IMR-90 (cell line): ENCODE measurements at regions not wholly inside any gene's neighbourhood (a gene's known extent, or its start where the extent isn't known, plus 50 kb on each side); places are given as distances from the start of the nearest gene placed in this dataset.

Experiments used
- ATAC-seq: fragments of 200-7000 bp; cut with Tn5 transposase; 2 replicates; pipeline ENCODE4 v1.9.1; 2020; ENCODE audit warnings: low read depth, mild to moderate bottlenecking, moderate library complexity
- BruUV-seq: library from RNA; stranded (reverse); fragments of 400-500 nt; replicated peaks from 2 replicates; lab custom pipeline; 2021; lab: Mats Ljungman, UMichigan
- CTCF ChIA-PET: fragments of 300-600 bp; formaldehyde crosslinking; extraction: SDS; loops from one replicate; lab custom pipeline; 2021; ENCODE audit warnings: antibody characterized with exemption; lab: Yijun Ruan, JAX
- POLR2A ChIA-PET: fragments of 300-600 bp; sonication (Branson Sonifier 250); formaldehyde crosslinking; loops from one replicate; lab custom pipeline; 2022; ENCODE audit warnings: antibody characterized with exemption; ENCODE audit not compliant: unreplicated experiment; lab: Charles Lee
- DNase-seq: peaks from one replicate; pipeline ENCODE4 v3.0.0; 2013
- H2AFZ ChIP-seq: replicated peaks from 2 replicates; pipeline ENCODE3; 2013; ENCODE audit warnings: low read length, mild to moderate bottlenecking; ENCODE audit not compliant: poor library complexity
- H2AK5ac ChIP-seq: 2 replicates; pipeline ENCODE4 v1.6.1; 2013; ENCODE audit warnings: low read depth, low read length, inconsistent platforms
- H2AK9ac ChIP-seq: replicated peaks from 2 replicates; pipeline ENCODE3; 2013; ENCODE audit warnings: mild to moderate bottlenecking, low read depth, low read length, moderate library complexity; ENCODE audit not compliant: poor library complexity
- H2BK120ac ChIP-seq: 2 replicates; pipeline ENCODE4 v1.6.1; 2013; ENCODE audit warnings: low read depth, low read length, inconsistent platforms
- H2BK15ac ChIP-seq: 3 replicates; pipeline ENCODE4 v1.6.1; 2013; ENCODE audit warnings: low read depth, low read length, inconsistent platforms
- H2BK20ac ChIP-seq: 2 replicates; pipeline ENCODE4 v1.6.1; 2013; ENCODE audit warnings: low read depth, mild to moderate bottlenecking, inconsistent platforms, low read length, moderate library complexity
- H2BK5ac ChIP-seq: 2 replicates; pipeline ENCODE4 v1.6.1; 2013; ENCODE audit warnings: mild to moderate bottlenecking, low read depth, low read length, inconsistent platforms; ENCODE audit not compliant: poor library complexity, severe bottlenecking
- H3K14ac ChIP-seq: replicated peaks from 2 replicates; pipeline ENCODE4 v1.6.1; 2013; ENCODE audit warnings: low read depth, low read length, inconsistent platforms
- H3K18ac ChIP-seq: 2 replicates; pipeline ENCODE4 v1.6.1; 2013; ENCODE audit warnings: low read depth, low read length, control low read depth
- H3K23ac ChIP-seq: 2 replicates; pipeline ENCODE4 v1.6.1; 2013; ENCODE audit warnings: low read depth, low read length, inconsistent platforms
- H3K27ac ChIP-seq: 2 replicates; pipeline ENCODE4 v1.5.1; 2013; ENCODE audit warnings: mild to moderate bottlenecking, control low read depth, low read length; ENCODE audit not compliant: insufficient read depth
- H3K27me3 ChIP-seq: 2 replicates; pipeline ENCODE4 v1.6.1; 2013; ENCODE audit warnings: low read length; ENCODE audit not compliant: control insufficient read depth, insufficient read depth
- H3K36me3 ChIP-seq: 2 replicates; pipeline ENCODE4 v1.6.1; 2013; ENCODE audit warnings: low read length, mixed read lengths; ENCODE audit not compliant: control insufficient read depth, insufficient read depth
- H3K4ac ChIP-seq: 2 replicates; pipeline ENCODE4 v1.6.1; 2013; ENCODE audit warnings: low read depth, low read length, inconsistent platforms
- H3K4me1 ChIP-seq: 2 replicates; pipeline ENCODE4 v1.6.1; 2013; ENCODE audit warnings: low read length, mixed read lengths; ENCODE audit not compliant: control insufficient read depth, insufficient read depth
- H3K4me2 ChIP-seq: 2 replicates; pipeline ENCODE4 v1.6.1; 2013; ENCODE audit warnings: low read depth, mild to moderate bottlenecking, control low read depth, low read length, moderate library complexity
- H3K4me3 ChIP-seq: 2 replicates; pipeline ENCODE4 v1.5.1; 2013; ENCODE audit warnings: low read depth, mild to moderate bottlenecking, control low read depth, low read length, moderate library complexity; ENCODE audit not compliant: insufficient read depth
- H3K56ac ChIP-seq: 2 replicates; pipeline ENCODE4 v1.6.1; 2013; ENCODE audit warnings: low read length, inconsistent platforms; ENCODE audit not compliant: insufficient read depth; ENCODE audit errors: extremely low read depth
- H3K79me1 ChIP-seq, 2 experiments: 2 replicates each; pipeline ENCODE4 v1.6.1; 2013; ENCODE audit warnings: low read length in 2 of 2, inconsistent platforms in 1 of 2, low read depth in 1 of 2
- H3K9ac ChIP-seq: 2 replicates; pipeline ENCODE4 v1.6.1; 2013; ENCODE audit warnings: low read depth, low read length, control low read depth
- H3K9me1 ChIP-seq: 2 replicates; pipeline ENCODE4 v1.6.1; 2013; ENCODE audit warnings: low read length, inconsistent platforms; ENCODE audit not compliant: insufficient read depth
- H3K9me3 ChIP-seq: 2 replicates; pipeline ENCODE4 v1.6.1; 2013; ENCODE audit warnings: low read length; ENCODE audit not compliant: control insufficient read depth, insufficient read depth
- H4K20me1 ChIP-seq: 2 replicates; pipeline ENCODE4 v1.6.1; 2013; ENCODE audit warnings: low read length, inconsistent platforms; ENCODE audit not compliant: insufficient read depth
- H4K5ac ChIP-seq: 2 replicates; pipeline ENCODE4 v1.6.1; 2013; ENCODE audit warnings: mild to moderate bottlenecking, low read depth, low read length, control low read depth
- H4K8ac ChIP-seq, 2 experiments: 2 replicates each; pipeline ENCODE4 v1.6.1; 2013; ENCODE audit warnings: low read depth in 2 of 2, low read length in 2 of 2, control low read depth in 1 of 2, inconsistent platforms in 1 of 2
- H4K91ac ChIP-seq: 2 replicates; pipeline ENCODE4 v1.6.1; 2013; ENCODE audit warnings: low read depth, low read length, inconsistent platforms; ENCODE audit not compliant: insufficient read depth
- BHLHE40 ChIP-seq: fragments of 150-350 bp; IDR thresholded peaks from 2 replicates; pipeline ENCODE4 v1.6.1; 2016; ENCODE audit warnings: mild to moderate bottlenecking, low read depth, low read length
- CEBPB ChIP-seq: IDR thresholded peaks from 2 replicates; pipeline ENCODE4 v1.6.1; 2012; ENCODE audit warnings: low read depth, low read length, improper control_type of control experiment
- CHD1 ChIP-seq: IDR thresholded peaks from 2 replicates; pipeline ENCODE4 v1.6.1; 2012; ENCODE audit warnings: low read depth, low read length, improper control_type of control experiment
- CTCF ChIP-seq: conservative IDR thresholded peaks from 2 replicates; pipeline ENCODE4 v1.5.1; 2012; ENCODE audit warnings: mild to moderate bottlenecking, low read depth, low read length, improper control_type of control experiment
- FOS ChIP-seq: fragments of 150-350 bp; IDR thresholded peaks from 2 replicates; pipeline ENCODE4 v1.6.1; 2016; ENCODE audit warnings: low read depth, low read length
- MAFK ChIP-seq: IDR thresholded peaks from 2 replicates; pipeline ENCODE4 v1.6.1; 2012; ENCODE audit warnings: low read depth, low read length, improper control_type of control experiment
- MAZ ChIP-seq: IDR thresholded peaks from 2 replicates; pipeline ENCODE4 v1.6.1; 2012; ENCODE audit warnings: low read depth, mild to moderate bottlenecking, low read length, improper control_type of control experiment, moderate library complexity, borderline replicate concordance
- MXI1 ChIP-seq: IDR thresholded peaks from 2 replicates; pipeline ENCODE4 v1.6.1; 2012; ENCODE audit warnings: low read depth, mild to moderate bottlenecking, low read length, moderate library complexity, borderline replicate concordance
- NFE2L2 ChIP-seq: fragments of 150-350 bp; IDR thresholded peaks from 2 replicates; pipeline ENCODE4 v1.6.1; 2016; ENCODE audit warnings: low read depth, mild to moderate bottlenecking, low read length
- POLR2A ChIP-seq: IDR thresholded peaks from 2 replicates; pipeline ENCODE4 v1.6.1; 2012; ENCODE audit warnings: mild to moderate bottlenecking, low read depth, low read length
- RAD21 ChIP-seq: IDR thresholded peaks from 2 replicates; pipeline ENCODE4 v1.6.1; 2012; ENCODE audit warnings: low read length, improper control_type of control experiment
- RCOR1 ChIP-seq: IDR thresholded peaks from 2 replicates; pipeline ENCODE4 v1.6.1; 2012; ENCODE audit warnings: mild to moderate bottlenecking, low read length, improper control_type of control experiment; ENCODE audit not compliant: insufficient replicate concordance
- RFX5 ChIP-seq: IDR thresholded peaks from 2 replicates; pipeline ENCODE4 v1.8.0; 2012; ENCODE audit warnings: low read depth, mild to moderate bottlenecking, low read length, moderate library complexity
- SMC3 ChIP-seq: fragments of 150-350 bp; IDR thresholded peaks from 2 replicates; pipeline ENCODE4 v1.6.1; 2016; ENCODE audit warnings: low read depth, mild to moderate bottlenecking, antibody characterized with exemption, low read length, moderate library complexity
- USF2 ChIP-seq: fragments of 150-350 bp; IDR thresholded peaks from 2 replicates; pipeline ENCODE4 v1.6.1; 2017; ENCODE audit warnings: mild to moderate bottlenecking, antibody characterized with exemption, low read length, low read depth
- WGBS, 2 experiments: methylation state at CpG; one replicate each; pipeline versions ENCODE4 v1.1.5 to v1.1.7; 2013; ENCODE audit warnings: missing lambda C conversion rate in 2 of 2; ENCODE audit not compliant: insufficient read length in 1 of 2; ENCODE audit errors: extremely low coverage in 2 of 2; 5-methylcytosine and 5-hydroxymethylcytosine counted together
- dilution Hi-C: fragments of 300-500 bp; cut with HindIII; formaldehyde crosslinking; loops from one replicate; pipeline ENCODE4 v1.14.3; 2018; ENCODE audit warnings: low sequenced_read_pairs; ENCODE audit not compliant: unreplicated experiment
- in situ Hi-C: fragments of 300-500 bp; cut with MboI; formaldehyde crosslinking; loops from 3 replicates; pipeline ENCODE4 v1.14.3; 2019; ENCODE audit warnings: low sequenced_read_pairs, inconsistent platforms, mixed read lengths
- intact Hi-C: fragments of 100-400 bp; cut with micrococcal nuclease; formaldehyde crosslinking; loops from 2 replicates; pipeline ENCODE4 v1.10.0; 2022
- TF ChIP-seq, protein P1 (sequence below): fragments of 150-350 bp; IDR thresholded peaks from 2 replicates; pipeline ENCODE4 v1.6.1; 2016; ENCODE audit warnings: low read depth, mild to moderate bottlenecking, low read length, moderate library complexity, borderline replicate concordance

- WGBS, 2 experiments, result 45% methylated on average over 2 of the region's 13 CpGs; no CpG with 5 or more reads in 1 of the 2 experiments
- dilution Hi-C loops (no loop called here), in situ Hi-C loops (no loop called here), intact Hi-C loops (no loop called here)
- H3K27me3 ChIP-seq, result no peaks in the 10 kb centered on the region
- no peak overlapping the region for H3K23ac ChIP-seq
- H2BK15ac ChIP-seq, result no peak overlapping the region
- no peak overlapping the region for H2AK9ac ChIP-seq
- H3K18ac ChIP-seq, result no peak overlapping the region
- H3K4ac ChIP-seq, result no peak overlapping the region
- no peak overlapping the region for H3K9ac ChIP-seq
- H2BK20ac ChIP-seq, result no peak overlapping the region
- no peak overlapping the region for H2AFZ ChIP-seq
- peaks cover 12% of the 10 kb centered on the region for H3K9me3 ChIP-seq
- H4K91ac ChIP-seq, result no peak overlapping the region
- H3K4me2 ChIP-seq, result no peak overlapping the region
- DNase-seq, result no peak
- H2BK120ac ChIP-seq, result no peak overlapping the region
- no peak overlapping the region for H3K27ac ChIP-seq
- H4K20me1 ChIP-seq, result no peaks in the 10 kb centered on the region
- TF ChIP-seq MXI1 (no peak), FOS (no peak), CTCF (no peak), CEBPB (no peak), NFE2L2 (no peak), POLR2A (no peak), MAZ (no peak), RAD21 (no peak), SMC3 (no peak), CHD1 (no peak), RFX5 (no peak), RCOR1 (no peak), BHLHE40 (no peak), USF2 (no peak), MAFK (no peak)
- TF ChIP-seq, protein P1, sequence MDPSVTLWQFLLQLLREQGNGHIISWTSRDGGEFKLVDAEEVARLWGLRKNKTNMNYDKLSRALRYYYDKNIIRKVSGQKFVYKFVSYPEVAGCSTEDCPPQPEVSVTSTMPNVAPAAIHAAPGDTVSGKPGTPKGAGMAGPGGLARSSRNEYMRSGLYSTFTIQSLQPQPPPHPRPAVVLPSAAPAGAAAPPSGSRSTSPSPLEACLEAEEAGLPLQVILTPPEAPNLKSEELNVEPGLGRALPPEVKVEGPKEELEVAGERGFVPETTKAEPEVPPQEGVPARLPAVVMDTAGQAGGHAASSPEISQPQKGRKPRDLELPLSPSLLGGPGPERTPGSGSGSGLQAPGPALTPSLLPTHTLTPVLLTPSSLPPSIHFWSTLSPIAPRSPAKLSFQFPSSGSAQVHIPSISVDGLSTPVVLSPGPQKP, result no peak
- H3K56ac ChIP-seq, result no peak overlapping the region
- no peaks in the 10 kb centered on the region for H3K36me3 ChIP-seq
- H4K8ac ChIP-seq, result no peak overlapping the region
- no TSS peak for BruUV-seq
- no peaks in the 10 kb centered on the region for H3K79me1 ChIP-seq
- ATAC-seq, result no peak
- ChIA-PET CTCF (no interaction called here), POLR2A (no interaction called here)
- H3K9me1 ChIP-seq, result no peaks in the 10 kb centered on the region
- no peak overlapping the region for H3K4me3 ChIP-seq
- H3K4me1 ChIP-seq, result no peaks in the 10 kb centered on the region
- H2BK5ac ChIP-seq, result no peak overlapping the region
- no peak overlapping the region for H3K14ac ChIP-seq
- no peak overlapping the region for H2AK5ac ChIP-seq
- no peak overlapping the region for H4K5ac ChIP-seq
Observed at GRCh38 chr18:37662546-37663339, 97.1 kb upstream of the CELF4 start.
